Stimulated activated effector memory CD8-positive, alpha-beta T cell treated with anti-CD3 and anti-CD28 coated beads, Interleukin-12 subunit alpha, Interleukin-12 subunit beta, amount 100 ng/mL, for 72 hours (primary cell): ENCODE measurements at regions not wholly inside any gene's neighbourhood (a gene's known extent, or its start where the extent isn't known, plus 50 kb on each side); places are given as distances from the start of the nearest gene placed in this dataset.

Source experiments
- ATAC-seq: fragments of 150-1000 bp; cut with Tn5 transposase; 2 replicates; pipeline ENCODE4 v1.10.0; 2021
- DNase-seq, 2 donors: peaks; one replicate each; pipeline ENCODE4 v3.0.0; 2021 to 2022; ENCODE audit warnings: low spot score in 2 of 2
- H3K27ac Mint-ChIP-seq: one replicate; pipeline ENCODE4 v1.8.0; 2022; ENCODE audit warnings: mild to moderate bottlenecking, mixed read lengths
- H3K36me3 Mint-ChIP-seq: one replicate; pipeline ENCODE4 v1.8.0; 2022; ENCODE audit warnings: mild to moderate bottlenecking, mixed read lengths
- H3K4me1 Mint-ChIP-seq: one replicate; pipeline ENCODE4 v1.8.0; 2022; ENCODE audit warnings: mixed read lengths
- H3K4me3 Mint-ChIP-seq: one replicate; pipeline ENCODE4 v1.8.0; 2022; ENCODE audit warnings: mild to moderate bottlenecking, mixed read lengths
- H3K9me3 Mint-ChIP-seq: one replicate; pipeline ENCODE4 v1.8.0; 2022; ENCODE audit warnings: mixed read lengths

DNA sequence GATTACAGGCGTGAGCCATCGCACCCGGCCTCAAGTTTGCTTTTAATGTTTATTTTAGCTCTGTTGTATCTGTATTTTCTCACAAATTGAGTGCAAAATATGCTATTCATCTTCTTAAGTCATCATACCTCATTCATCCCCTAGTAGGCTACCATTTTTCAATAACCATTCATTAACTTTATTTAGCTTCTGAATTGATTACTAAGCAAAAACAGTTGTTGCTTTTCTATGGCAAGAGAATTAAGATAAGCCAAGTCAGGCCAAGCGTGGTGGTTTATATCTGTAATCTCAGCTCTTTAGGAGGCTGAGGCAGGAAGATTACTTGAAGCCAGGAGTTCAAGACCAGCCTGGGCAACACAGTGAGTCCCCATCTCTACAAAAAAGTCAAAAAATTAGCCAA is 63.3 kb upstream of the CERS6 start:
- Mint-ChIP-seq H3K27ac (no peak overlapping the region), H3K4me3 (no peak overlapping the region), H3K36me3 (no peaks in the 10 kb centered on the region), H3K9me3 (peaks cover 3% of the 10 kb centered on the region), H3K4me1 (no peaks in the 10 kb centered on the region)
- no peak for ATAC-seq
- DNase-seq, result no peak

DNA sequence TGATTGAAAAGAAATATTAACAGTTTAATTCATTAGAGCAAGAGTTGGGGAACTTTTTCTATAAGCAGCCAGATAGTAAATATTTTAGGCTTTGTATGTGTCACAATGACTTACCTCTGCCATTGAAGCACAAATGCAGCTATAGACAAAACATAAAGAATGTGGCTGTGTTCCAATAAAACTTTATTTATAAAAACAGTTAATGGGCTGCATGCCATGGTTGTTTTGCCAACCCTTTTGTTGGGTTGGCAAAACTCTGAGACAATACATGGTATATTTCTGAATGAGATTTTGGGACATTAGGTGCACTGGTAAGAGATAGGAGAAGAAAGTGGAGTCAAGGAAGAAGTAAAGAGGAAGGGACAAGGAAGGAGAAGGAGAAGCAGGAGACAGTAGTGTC is 61.8 kb upstream of the CERS6 start:
- H3K4me1 Mint-ChIP-seq, result no peaks in the 10 kb centered on the region
- no peak overlapping the region for H3K27ac Mint-ChIP-seq
- no peak overlapping the region for H3K4me3 Mint-ChIP-seq
- DNase-seq (no peak), ATAC-seq (no peak)
- peaks cover 3% of the 10 kb centered on the region for H3K9me3 Mint-ChIP-seq
- no peaks in the 10 kb centered on the region for H3K36me3 Mint-ChIP-seq

- ATAC-seq, result no peak
- H3K4me3 Mint-ChIP-seq, result no peak overlapping the region
- H3K4me1 Mint-ChIP-seq, result no peaks in the 10 kb centered on the region
- DNase-seq, result no peak
- H3K9me3 Mint-ChIP-seq, result peaks cover 3% of the 10 kb centered on the region
- H3K36me3 Mint-ChIP-seq, result no peaks in the 10 kb centered on the region
- H3K27ac Mint-ChIP-seq, result no peak overlapping the region
These were observed 59.9 kb upstream of the CERS6 start for GRCh38 chr2:168396131-168396530.

DNA sequence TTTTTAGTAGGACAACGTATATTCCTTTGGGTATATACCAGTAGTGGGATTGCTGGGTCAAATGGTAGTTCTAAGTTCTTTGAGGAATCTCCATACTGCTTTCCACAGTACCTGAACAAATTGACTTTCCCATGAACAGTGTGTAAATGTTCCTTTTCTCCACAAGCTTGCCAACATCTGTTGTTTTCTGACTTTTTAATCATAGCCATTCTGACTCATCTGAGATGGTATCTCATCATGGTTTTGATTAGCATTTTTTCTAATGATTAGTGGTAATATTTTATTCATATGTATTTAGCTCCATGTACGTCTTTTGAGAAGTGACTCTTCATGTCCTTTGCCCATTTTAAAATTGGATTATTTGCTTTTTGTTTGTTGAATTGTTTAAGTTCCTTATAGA is 58.4 kb upstream of the CERS6 start:
- H3K4me1 Mint-ChIP-seq, result no peaks in the 10 kb centered on the region
- no peaks in the 10 kb centered on the region for H3K36me3 Mint-ChIP-seq
- no peak overlapping the region for H3K27ac Mint-ChIP-seq
- H3K9me3 Mint-ChIP-seq, result peaks cover 3% of the 10 kb centered on the region
- no peak for ATAC-seq
- H3K4me3 Mint-ChIP-seq, result no peak overlapping the region
- no peak for DNase-seq

- ATAC-seq, result no peak
- Mint-ChIP-seq H3K27ac (no peak overlapping the region), H3K36me3 (no peaks in the 10 kb centered on the region), H3K4me1 (no peaks in the 10 kb centered on the region), H3K4me3 (no peak overlapping the region), H3K9me3 (no peaks in the 10 kb centered on the region)
- no peak for DNase-seq
These were observed 55.0 kb upstream of the CERS6 start for GRCh38 chr2:168401048-168401556.

GRCh38 chr2:168401771-168402170 is 54.3 kb upstream of the CERS6 start:
- Mint-ChIP-seq H3K4me1 (no peaks in the 10 kb centered on the region), H3K4me3 (no peak overlapping the region), H3K36me3 (no peaks in the 10 kb centered on the region), H3K27ac (no peak overlapping the region), H3K9me3 (no peaks in the 10 kb centered on the region)
- DNase-seq (no peak), ATAC-seq (no peak)

DNA sequence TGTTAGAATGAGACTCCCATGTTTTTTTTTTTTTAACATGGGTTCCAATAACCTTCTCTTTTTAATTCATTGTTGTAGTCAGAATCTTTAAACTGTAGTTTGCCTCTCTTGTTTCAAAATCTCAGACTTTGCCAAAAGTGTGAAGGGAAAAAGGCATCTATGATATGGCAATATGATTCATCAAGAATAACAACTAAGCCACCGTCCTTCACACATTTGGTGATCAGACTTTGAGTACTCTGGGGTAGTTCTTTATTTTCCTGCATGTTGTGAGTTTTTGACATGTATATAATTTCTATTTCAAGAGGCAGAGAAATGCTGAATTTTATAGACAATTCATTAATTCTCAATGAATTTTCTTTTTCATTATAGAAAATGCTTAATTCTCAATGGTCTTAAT is 53.5 kb upstream of the CERS6 start:
- Mint-ChIP-seq H3K4me3 (no peak overlapping the region), H3K9me3 (no peaks in the 10 kb centered on the region), H3K27ac (no peak overlapping the region), H3K4me1 (no peaks in the 10 kb centered on the region), H3K36me3 (no peaks in the 10 kb centered on the region)
- no peak for DNase-seq
- no peak for ATAC-seq

DNA sequence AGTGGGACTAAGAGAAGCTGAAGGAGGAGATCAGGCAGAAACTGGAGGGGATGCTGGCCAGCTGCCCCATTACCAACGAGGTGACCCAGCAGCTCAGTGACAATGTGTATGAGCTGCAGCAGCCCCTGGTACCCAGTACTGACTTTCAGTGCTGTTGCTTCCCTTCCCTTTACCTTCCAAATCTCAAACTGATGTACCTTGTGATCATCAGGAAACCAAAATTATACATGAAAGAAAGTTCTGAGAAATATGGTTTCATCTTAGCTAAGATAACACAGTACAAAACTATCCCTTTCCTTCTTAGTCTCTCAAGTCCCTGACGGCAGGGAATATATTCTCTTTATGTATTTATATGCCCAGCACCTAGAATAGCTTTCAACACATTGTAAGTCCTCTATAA is 52.3 kb upstream of the CERS6 start:
- no peaks in the 10 kb centered on the region for H3K4me1 Mint-ChIP-seq
- no peaks in the 10 kb centered on the region for H3K36me3 Mint-ChIP-seq
- DNase-seq (no peak), ATAC-seq (no peak)
- H3K4me3 Mint-ChIP-seq, result no peak overlapping the region
- H3K27ac Mint-ChIP-seq, result no peak overlapping the region
- H3K9me3 Mint-ChIP-seq, result no peaks in the 10 kb centered on the region

DNA sequence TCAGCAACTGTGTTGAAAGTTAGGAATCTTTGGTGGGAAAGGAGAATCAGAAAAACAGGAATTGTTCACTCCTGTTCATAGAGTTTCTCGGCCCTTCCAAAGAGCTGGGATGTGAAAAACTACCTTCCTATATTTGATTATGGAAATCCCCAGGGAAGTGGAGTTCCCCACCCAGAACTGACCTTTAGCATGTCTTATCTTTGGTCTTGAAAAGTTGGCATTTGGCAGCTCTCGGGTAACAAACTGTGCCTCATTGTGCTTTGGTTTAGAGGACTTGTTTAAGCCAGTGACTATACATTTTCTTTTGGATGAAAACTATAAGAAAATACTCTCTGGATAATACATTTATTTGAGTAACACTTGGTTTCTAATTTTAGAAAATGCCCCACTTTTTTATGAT is 51.3 kb upstream of the CERS6 start:
- ATAC-seq, result no peak
- Mint-ChIP-seq H3K36me3 (no peaks in the 10 kb centered on the region), H3K27ac (no peak overlapping the region), H3K9me3 (no peaks in the 10 kb centered on the region), H3K4me1 (no peaks in the 10 kb centered on the region), H3K4me3 (no peak overlapping the region)
- DNase-seq, result no peak
